ENCODE measurements at regions not wholly inside any gene's neighbourhood (a gene's known extent, or its start where the extent isn't known, plus 50 kb on each side); places are given as distances from the start of the nearest gene placed in this dataset.

GRCh38 chr5:2598503-2598902 lies 153.0 kb downstream of the IRX2 start:
- H3K36me3 Mint-ChIP-seq (ENCODE audit: insufficient read depth, unreplicated experiment), result no peaks in the 10 kb centered on the region
- POLR2A ChIA-PET, result no interaction called here
- no TSS peak for BruUV-seq (replicated peaks)

GRCh38 chr5:2594701-2595100 lies 156.8 kb downstream of the IRX2 start:
- POLR2A ChIA-PET, result interaction anchor here (0.6 kb wide), 1 partner anchor 578 kb away, joined by 4 read pairs; no protein-coding TSS in a partner anchor
- peaks cover 6% of the 10 kb centered on the region for H3K9me3 Mint-ChIP-seq (ENCODE audit: unreplicated experiment)
- H3K27me3 Mint-ChIP-seq (ENCODE audit: insufficient read depth, unreplicated experiment), result no peaks in the 10 kb centered on the region
- CTCF ChIA-PET, result no interaction called here
- DNase-seq (ENCODE audit: unreplicated experiment), result no peak
- no TSS peak for BruUV-seq (replicated peaks)
- no peak overlapping the region for H3K4me3 Mint-ChIP-seq (ENCODE audit: unreplicated experiment)
- no peaks in the 10 kb centered on the region for H3K36me3 Mint-ChIP-seq (ENCODE audit: insufficient read depth, unreplicated experiment)
- no peak for TF ChIP-seq CTCF (IDR thresholded peaks at IDR 0.05; ENCODE audit: unreplicated experiment)
- no peaks in the 10 kb centered on the region for H3K4me1 Mint-ChIP-seq (ENCODE audit: insufficient read depth, unreplicated experiment)
- H3K27ac Mint-ChIP-seq (ENCODE audit: low read depth, unreplicated experiment), result no peak overlapping the region
- intact Hi-C loops (cut with micrococcal nuclease), result no loop called here

More at GRCh38 chr5:2598503-2598902, 153.0 kb downstream of the IRX2 start:
- intact Hi-C loops (cut with micrococcal nuclease), result no loop called here
- Mint-ChIP-seq H3K27ac (ENCODE audit: low read depth, unreplicated experiment) (no peak overlapping the region), H3K4me1 (ENCODE audit: insufficient read depth, unreplicated experiment) (peaks cover 5% of the 10 kb centered on the region), H3K4me3 (ENCODE audit: unreplicated experiment) (no peak overlapping the region), H3K27me3 (ENCODE audit: insufficient read depth, unreplicated experiment) (no peaks in the 10 kb centered on the region), H3K9me3 (ENCODE audit: unreplicated experiment) (peaks cover 24% of the 10 kb centered on the region)
- CTCF ChIA-PET, result interaction anchor here (0.7 kb wide), 1 partner anchor 88 kb away, joined by 3 read pairs; no protein-coding TSS in a partner anchor
- TF ChIP-seq CTCF (IDR thresholded peaks at IDR 0.05; ENCODE audit: unreplicated experiment), result no peak
- no peak for DNase-seq (ENCODE audit: unreplicated experiment)

- BruUV-seq (replicated peaks), result no TSS peak
- intact Hi-C loops (cut with micrococcal nuclease), result no loop called here
- ChIA-PET CTCF (interaction anchor here (0.7 kb wide), 1 partner anchor 16 kb away, joined by 3 read pairs; no protein-coding TSS in a partner anchor), POLR2A (interaction anchor here (0.7 to 1.0 kb wide), 2 partner anchors 11 to 20 kb away, joined by 3 read pairs; no protein-coding TSS in a partner anchor)
- Mint-ChIP-seq H3K36me3 (ENCODE audit: insufficient read depth, unreplicated experiment) (no peaks in the 10 kb centered on the region), H3K9me3 (ENCODE audit: unreplicated experiment) (peaks cover 6% of the 10 kb centered on the region), H3K4me3 (ENCODE audit: unreplicated experiment) (no peak overlapping the region), H3K27me3 (ENCODE audit: insufficient read depth, unreplicated experiment) (no peaks in the 10 kb centered on the region), H3K4me1 (ENCODE audit: insufficient read depth, unreplicated experiment) (peaks cover 11% of the 10 kb centered on the region), H3K27ac (ENCODE audit: low read depth, unreplicated experiment) (no peak overlapping the region)
- no peak for TF ChIP-seq CTCF (IDR thresholded peaks at IDR 0.05; ENCODE audit: unreplicated experiment)
- no peak for DNase-seq (ENCODE audit: unreplicated experiment)
These were observed 158.7 kb downstream of the IRX2 start for GRCh38 chr5:2592766-2593165.

GRCh38 chr5:2591777-2592453 lies 159.6 kb downstream of the IRX2 start:
- no peak overlapping the region for H3K27ac Mint-ChIP-seq (ENCODE audit: low read depth, unreplicated experiment)

More at GRCh38 chr5:2591777-2592453, 159.6 kb downstream of the IRX2 start:
- Mint-ChIP-seq H3K9me3 (ENCODE audit: unreplicated experiment) (peaks cover 6% of the 10 kb centered on the region), H3K4me3 (ENCODE audit: unreplicated experiment) (no peak overlapping the region), H3K27me3 (ENCODE audit: insufficient read depth, unreplicated experiment) (no peaks in the 10 kb centered on the region), H3K36me3 (ENCODE audit: insufficient read depth, unreplicated experiment) (no peaks in the 10 kb centered on the region), H3K4me1 (ENCODE audit: insufficient read depth, unreplicated experiment) (peaks cover 11% of the 10 kb centered on the region)
- DNase-seq (ENCODE audit: unreplicated experiment), result peak; percentile 24
- ChIA-PET POLR2A (interaction anchor here (0.7 to 1.0 kb wide), 2 partner anchors 12 to 19 kb away, joined by 3 read pairs; no protein-coding TSS in a partner anchor), CTCF (interaction anchor here (0.7 to 0.9 kb wide), 2 partner anchors 12 to 15 kb away, joined by 3 to 4 read pairs; no protein-coding TSS in a partner anchor)
- intact Hi-C loops (cut with micrococcal nuclease), result no loop called here
- TF ChIP-seq CTCF (IDR thresholded peaks at IDR 0.05; ENCODE audit: unreplicated experiment), result no peak
- no TSS peak for BruUV-seq (replicated peaks)

All from MCF 10A (cell line).